NCI-H524 (cell line): ENCODE measurements at regions not wholly inside any gene's neighbourhood (a gene's known extent, or its start where the extent isn't known, plus 50 kb on each side); places are given as distances from the start of the nearest gene placed in this dataset.
A peak's percentile ranks its signal among the peaks of the same experiment; 100 is the strongest.

Source experiments
- DNase-seq, 2 experiments: peaks; one replicate each; lab custom pipeline; 2025; lab: John Stamatoyannopoulos, UW

DNA sequence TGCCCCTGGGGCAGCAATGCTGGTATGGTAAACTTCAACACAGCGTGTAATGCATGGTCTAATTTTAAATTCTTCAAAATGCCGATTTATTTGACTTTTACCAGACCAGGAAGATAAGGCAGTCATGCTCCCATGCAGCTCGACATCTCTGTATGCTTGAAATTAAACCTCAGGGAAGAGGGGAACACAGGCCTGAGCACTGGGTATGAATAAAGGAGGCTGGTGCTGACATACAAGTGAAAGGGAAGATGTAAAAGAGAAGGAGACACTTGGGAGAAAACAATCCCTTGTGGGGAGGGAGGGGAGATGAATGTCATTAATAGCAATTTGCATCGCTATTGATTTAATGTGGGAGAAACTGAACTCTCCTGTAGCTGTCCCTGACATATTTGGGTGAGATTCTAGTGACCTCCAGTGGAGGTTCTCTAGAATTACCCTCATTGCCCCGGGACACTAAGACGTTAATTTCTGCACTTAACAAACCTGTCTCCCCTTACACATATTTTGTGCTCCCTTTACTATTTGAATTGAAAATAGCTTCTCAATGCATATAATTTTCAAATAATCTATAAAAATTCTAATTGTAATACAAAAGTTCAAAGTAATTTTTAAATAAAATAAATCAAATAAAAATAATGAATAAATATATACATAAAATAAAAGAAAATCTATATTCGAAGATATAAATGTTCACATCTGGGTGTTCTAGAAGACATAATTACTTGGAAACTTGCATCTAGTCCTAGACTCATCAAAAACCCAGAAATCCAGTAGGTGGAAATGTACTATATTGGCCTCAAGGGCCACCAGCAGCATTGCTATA is 283.1 kb downstream of the LMX1A start:
- DNase-seq: peak; percentile 34 to 69

DNA sequence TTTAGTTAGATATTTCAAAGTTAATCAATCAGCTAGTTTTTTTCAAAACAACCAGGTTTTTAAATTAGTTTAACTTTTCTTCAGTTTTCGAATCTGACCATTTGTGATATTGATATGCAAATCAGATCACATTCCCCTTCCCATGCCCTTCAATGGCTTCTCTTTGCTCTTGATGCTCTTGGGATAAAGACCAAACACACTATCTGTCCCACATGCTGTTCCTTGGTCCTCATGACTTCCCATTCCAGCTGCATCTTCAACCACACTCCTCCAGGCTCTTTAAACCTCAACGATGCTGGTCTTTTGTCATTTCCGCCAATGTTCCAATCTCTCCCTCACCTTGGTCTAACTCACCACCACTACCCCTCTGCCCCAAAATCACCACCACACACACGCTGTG is 285.8 kb downstream of the LMX1A start:
- no peak for DNase-seq

DNA sequence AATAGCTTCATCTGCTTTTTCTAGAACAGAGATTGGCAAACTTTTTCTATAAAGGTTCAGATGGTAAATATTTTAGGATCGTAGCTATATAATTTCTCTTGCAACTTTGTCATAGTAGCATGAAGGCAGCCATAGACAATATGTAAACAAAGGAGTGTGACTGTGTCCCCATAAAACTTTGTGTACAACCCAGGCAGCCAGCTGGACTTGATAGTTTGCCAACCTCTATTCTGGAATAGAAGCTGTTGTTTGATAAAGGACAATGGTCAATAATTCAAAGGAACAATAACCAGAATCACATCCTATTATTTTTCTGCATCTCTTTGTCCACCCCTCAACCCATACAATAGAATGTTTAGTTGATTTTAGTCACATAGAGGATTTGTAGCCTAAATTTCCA is 286.7 kb downstream of the LMX1A start:
- DNase-seq: no peak

DNA sequence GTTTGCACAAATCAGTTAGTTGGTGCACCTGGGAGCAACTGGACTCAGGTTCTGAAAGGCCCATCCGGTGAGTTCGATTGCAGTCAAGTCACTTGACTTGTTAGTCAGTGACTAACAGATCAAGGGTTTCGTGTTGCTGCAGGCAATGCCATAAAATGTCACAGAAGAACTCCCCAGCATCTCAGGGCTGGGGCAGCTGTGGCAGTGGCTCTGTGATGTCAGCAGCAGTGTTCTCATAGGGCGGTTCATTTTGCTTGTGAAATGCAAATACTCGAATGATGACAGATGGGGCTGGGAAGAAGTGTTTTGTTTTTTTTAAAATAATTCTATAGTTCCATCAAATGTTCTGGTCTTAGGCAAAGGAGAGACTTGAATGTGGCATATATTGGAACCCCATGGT is 287.8 kb downstream of the LMX1A start:
- peak in 1 of 2 experiments; percentile 78 for DNase-seq

DNA sequence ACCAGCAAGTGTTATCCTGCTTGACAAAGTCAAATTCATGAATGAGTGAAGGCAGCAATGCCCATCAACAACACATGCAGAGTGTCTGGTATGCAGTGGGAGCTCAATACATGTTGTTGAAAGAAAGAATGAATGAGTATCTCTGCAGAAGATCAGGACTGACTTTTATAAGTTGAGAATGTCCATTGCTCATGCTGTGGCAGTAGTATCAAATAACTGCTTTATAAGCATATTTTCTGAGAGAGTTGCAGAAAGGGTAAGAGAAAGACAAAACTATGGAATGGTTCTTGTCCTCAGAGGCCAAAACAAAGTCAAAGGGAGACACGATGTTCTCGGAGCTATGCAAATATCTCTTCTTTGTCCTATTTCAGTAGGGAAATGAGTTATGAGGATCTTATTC is 288.7 kb downstream of the LMX1A start:
- DNase-seq: no peak

DNA sequence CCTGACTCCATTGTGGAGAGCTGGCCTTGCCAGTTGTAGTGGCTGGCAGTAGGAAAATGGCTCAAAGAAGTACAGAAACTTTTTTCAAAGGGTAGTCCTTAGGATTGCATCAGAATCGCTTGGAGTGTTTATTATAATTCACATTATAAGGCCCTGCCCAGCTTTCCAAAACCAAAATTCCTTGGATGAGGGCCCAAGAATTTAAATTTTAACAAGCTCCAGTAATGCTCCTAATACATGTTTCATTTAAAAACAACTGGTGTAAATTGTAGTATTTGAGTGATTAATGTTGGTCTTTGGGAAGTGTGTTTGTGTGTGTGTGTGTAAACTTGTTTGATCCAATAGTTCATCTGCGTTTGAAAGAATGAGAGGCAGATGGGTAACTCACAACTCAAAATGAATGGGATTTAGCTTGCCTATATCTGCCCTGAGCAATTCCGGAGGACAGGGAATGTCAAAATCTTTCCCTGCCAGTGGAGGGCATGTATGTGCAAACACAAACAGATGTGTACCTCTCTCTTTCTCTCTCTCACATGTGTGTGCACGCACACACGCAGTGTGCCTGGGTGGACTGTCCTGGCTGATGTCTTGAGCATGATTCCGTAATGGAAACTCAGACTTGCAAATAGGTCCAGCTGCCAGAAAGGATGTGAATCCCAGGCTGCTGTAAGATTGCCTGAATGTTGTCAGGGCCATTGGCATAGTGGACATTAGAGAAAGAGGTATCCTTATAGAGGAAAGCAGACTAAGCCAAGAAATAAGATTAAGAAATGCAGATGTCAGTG is 293.1 kb downstream of the LMX1A start:
- no peak for DNase-seq

DNA sequence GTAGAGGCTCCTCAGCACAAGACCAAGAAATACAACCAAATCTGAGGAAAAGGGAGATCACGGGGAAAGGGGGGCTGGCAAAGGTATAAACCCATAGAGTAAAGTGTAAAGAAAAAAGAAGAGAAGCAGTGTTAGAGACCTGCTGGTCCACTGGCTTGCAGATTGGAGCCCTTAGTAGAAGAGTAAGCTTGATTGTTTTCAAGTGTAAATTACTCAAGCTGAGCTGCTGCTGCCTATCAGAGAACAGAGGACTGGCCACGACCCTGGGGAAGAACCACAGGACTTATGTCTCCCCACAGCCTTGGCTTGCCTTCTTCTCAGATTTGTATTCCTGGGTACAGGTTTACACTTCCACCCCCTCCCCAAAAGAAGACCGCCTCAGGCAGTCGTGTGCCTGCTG is 294.2 kb downstream of the LMX1A start:
- DNase-seq: no peak

DNA sequence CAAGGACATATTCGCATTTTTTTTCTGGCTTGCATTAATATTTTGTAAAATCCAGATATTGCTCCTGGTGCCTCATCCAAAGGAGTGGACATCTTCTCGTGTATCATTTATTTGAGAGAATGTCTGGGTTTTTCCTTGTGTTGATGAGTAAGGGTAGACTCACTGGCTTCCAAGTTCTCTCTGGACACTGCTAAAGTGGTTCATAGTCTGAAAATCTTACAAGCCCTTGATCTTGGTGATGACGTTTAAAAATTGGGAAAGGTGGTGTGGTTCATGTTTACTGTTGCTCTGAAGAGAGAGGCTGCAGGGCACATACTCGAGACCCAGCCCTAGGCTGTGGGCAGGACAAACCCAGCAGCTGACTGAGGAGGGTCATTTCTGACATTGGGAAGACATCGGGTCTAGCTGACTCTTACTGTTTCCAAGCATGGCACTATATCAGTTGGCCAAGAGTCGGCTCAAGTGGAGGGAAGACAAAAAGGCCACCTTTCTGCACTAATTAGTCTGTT is 296.2 kb downstream of the LMX1A start:
- DNase-seq: no peak

DNA sequence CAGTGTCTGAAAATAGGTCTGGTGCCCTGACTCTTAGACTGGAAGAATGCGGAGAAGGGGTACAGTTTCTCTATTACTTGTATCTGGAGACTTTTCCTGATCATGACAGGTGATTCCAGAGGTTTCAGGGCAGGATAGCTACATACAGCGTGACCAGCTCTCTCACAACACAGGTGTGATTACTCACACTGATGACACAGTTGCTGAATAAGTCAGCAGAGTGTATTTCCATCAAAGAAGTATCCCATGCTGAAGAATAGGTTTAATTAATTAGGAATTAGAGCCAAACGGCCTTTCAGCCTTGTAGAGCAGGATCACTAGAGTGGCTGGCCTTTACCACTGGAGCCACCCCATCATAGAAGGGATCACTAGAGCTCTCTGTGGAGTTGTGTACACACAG is 298.6 kb downstream of the LMX1A start:
- DNase-seq: no peak

DNA sequence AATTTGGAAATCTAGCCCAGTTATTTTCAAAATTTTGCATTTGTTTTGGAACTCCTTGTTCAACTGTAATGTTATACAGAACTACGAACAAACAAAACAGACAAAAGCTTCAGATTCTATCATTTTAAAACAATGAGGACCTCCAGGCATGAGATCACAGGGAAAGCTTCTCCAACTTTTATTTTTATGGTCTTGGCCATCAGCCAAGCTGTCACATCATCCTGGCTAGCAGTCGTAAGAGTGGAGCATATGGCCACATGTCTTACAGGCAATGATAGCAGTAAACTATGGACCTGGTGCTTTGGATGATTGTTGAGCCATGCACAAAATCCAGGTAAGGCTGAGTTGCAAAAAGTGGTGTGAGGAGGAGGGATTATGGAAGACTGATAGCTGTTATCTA is 299.6 kb downstream of the LMX1A start:
- peak; percentile 11 to 71 for DNase-seq

DNA sequence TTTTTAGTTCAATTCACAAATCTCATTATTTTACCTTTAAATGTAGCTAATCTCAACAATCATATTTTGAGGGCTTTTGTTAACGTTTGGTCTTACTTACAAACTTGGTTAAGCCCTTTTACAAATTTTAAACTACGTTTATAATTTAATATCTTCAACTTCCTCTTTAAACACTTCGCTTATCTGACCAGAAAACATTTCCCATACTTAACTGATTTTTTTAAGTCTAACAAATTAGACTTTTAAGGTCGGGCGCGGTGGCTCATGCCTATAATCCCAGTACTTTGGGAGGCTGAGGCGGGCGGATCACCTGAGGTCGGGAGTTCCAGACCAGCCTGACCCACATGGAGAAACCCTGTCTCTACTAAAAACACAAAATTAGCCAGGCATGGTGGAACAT is 300.9 kb downstream of the LMX1A start:
- no peak for DNase-seq

DNA sequence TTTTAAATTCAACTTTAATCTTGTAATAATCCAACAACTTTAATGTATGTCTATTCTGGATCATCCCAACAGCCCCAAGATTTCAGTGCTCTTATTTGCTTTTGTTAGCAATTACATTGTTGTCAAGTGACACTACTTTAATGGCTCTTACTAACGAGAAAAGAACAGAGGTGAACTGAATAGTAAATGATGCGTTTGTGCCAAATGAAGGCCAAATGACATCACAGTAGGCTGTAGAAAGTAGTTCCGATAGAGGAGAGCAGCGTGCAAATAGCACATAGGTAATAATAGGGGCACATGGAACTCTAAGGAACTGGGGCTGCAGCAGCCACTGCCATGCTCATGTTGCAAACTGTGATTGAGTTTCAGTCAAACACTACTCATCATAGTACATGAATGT is 301.9 kb downstream of the LMX1A start:
- no peak for DNase-seq

DNA sequence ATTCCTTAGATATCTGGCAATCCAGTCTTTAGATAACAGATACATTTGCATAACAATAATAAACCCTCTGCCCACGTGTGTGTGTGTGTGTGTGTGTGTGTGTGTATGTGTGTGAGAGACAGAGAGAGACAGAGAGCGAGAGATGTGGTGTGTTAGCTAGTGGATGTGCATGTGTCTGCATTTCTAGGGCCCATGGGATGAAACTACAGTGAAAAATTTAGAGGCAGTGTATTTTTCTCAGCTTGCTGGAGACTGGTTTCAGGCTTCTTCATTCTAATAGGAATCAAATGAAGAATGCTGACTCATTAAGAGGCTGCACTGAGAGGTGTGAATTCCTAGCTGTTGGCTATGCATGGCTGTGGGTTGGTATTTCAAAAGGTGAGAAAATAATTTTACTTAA is 303.2 kb downstream of the LMX1A start:
- DNase-seq: no peak

DNA sequence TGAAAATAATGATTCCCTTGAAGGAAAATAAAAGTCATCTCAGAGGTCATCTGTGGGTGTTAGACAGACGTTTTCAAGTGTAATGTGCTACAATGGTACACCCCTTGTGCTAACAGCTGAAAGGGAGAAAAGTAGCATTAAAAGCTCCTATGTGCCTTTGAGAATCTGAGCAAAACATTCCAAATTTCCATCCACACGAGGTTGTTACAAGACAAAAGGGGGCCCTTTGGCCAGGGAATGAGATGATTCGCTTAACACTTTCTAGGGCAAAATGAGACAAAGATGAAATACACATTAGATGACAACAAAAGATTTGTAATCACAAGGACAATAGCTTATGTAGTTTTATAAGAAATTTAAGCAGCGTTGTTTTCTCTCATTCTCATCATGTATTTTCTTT is 303.6 kb downstream of the LMX1A start:
- no peak for DNase-seq

DNA sequence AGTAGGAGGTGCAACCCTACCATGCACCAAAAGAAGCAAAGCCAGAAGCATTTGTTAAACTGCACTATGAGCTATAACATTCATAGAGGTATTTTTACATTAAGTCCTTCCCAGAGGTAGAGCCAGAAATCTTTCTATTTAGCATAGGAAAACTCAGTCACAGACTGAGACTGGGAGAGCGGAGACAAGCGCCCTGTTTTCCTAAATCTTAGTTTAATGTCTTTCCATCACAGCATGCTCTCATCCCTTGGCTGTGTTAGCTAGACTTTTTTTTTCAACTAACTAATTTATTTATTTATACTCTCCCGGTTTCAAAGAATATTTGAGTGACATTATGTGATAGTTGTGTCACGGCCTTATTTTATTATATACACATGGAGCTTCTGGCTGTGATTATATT is 304.1 kb downstream of the LMX1A start:
- DNase-seq: no peak

DNA sequence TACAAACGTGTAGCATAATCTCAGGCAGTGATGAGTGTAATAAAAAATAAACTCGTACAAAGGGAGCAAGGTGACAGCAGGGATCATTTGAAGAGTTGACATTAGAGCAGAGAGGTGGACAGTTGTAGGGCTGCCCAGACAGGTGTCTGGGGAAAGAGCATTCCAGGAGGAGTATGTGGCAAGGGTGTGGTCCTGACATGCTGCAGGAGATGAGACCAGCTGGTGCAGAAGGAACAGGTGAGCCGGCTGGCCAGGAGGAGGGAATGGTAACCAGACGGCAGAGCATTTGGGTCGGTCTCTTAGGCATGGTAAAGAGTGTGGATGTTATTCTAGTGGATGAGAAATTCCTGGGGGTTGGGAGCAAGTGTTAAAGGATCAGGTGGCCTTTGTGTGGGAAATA is 306.3 kb downstream of the LMX1A start:
- peak in 1 of 2 experiments; percentile 16 for DNase-seq

DNA sequence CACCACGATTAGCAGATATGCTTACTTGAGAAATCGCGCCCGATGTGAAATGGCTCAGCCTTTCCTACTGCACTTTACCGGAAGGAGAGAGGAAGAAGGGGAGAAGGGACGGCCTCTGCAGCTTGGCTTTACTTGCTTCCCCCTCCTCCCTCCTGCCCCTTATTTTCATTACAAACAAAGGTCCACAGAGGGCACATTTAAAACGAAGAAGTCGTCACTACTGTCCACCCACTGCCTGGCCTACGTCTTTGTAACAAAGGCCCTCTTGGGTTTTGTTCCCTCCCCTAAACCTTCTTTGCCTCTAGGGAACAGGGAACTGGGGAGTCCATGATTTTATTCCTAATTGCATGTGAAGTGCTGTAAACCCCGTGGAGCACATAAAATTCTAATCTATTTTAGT is 308.5 kb downstream of the LMX1A start:
- no peak for DNase-seq

DNA sequence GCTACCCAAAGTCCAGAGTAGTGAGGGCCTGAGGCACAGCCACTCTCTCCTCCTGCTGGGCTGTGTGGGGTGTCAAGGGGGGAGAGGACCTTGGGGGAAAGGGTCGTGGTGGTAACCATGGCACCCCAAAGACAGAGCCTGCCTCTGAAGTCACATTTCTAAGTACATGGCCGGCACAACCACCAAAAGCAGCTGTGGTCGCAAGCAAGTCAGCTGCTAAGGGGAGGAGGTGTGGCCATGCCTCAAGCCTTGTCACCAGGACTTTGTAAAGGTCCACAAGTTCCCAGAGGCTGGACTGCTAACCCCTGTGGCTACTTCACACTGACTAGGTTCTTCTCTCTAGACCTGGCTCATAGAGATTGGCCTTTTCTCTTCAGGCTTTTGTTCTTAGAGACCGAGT is 310.6 kb downstream of the LMX1A start:
- DNase-seq: no peak

DNA sequence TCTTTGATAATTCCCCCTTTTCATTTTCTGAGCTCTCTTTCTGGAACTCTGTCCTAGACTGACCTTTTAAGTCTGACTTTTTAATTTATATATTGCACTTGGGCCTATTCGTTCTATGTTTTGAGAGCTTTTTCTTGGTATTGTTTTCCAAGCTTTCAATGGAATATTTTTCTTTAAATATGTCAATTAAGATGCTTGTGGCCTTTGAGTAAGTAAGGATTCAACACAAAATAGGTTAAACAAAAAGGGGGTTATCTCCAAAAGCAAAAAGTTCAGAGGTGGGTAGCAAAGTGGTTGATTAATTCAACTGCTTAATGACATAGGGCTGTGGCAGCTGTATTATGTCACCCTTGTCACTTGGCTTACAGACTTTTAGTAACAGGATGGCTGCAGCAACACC is 315.9 kb downstream of the LMX1A start:
- no peak for DNase-seq

DNA sequence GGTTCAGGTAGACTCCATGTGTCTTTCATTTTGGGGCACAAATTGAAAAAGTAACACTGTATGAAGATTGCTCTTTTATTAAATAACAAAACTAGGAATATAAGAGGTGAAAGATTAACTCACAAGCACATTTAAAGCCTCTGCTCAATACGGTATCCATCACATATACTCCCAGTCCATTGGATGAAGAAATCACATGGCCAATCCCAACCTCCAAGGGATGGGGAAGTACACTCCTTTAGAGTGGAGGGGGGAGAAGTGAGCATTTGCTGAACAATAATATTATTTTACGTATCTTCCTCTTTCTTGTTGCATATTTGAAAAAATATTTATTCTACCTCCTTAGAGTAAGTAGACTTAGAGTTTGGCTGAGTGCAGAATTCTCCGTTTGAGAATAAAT is 316.5 kb downstream of the LMX1A start:
- DNase-seq: no peak

DNA sequence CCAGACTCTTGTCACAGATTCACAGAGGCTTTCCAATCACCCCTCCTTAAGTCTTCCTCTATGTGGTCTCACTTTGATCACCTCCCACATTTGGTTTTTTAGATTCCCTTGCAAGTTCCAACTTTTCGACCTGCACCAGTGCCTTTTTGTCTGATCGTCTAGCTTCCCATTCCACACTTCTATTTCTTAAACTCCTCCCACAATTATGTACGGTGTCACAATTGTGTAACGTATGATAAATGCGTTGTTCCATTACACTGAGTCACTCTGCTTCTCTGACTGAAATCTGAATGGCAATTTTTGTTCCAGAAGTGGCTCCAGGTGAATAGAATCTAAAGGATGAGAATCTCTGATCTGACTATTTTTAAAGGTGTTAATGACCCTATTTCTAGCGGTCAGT is 320.1 kb downstream of the LMX1A start:
- DNase-seq: no peak

DNA sequence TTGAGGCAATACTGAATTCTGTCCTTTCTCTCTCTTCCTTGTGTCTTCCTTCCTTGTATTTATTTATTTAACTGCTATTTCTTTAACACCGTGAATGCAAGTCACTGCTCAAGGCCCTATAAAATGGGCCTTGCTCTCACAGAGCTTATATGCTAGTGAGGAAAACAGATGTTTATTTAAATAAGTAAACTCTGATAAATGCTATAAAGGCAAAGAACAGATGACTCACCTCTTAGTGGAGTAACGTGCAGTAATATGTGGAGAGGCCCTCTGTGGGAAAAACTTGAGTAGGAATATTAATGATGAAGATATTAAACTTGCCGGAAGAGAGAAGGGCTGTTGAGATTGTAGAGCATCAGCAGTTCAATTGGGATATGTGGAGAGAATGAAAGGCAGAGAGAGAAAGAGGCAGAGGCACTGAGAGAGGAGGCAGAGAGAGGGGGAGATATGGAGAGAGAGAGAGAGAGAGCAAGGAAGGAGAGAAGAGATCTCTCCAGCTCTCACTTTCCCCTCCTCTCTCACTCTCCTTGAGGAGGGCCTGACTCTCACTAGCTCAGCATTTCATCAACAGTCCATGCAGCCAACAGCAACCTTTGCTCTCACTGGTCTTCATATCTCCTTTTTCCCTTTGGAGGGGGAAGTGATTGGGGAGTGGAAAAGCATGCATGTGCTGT is 322.2 kb downstream of the LMX1A start:
- no peak for DNase-seq

DNA sequence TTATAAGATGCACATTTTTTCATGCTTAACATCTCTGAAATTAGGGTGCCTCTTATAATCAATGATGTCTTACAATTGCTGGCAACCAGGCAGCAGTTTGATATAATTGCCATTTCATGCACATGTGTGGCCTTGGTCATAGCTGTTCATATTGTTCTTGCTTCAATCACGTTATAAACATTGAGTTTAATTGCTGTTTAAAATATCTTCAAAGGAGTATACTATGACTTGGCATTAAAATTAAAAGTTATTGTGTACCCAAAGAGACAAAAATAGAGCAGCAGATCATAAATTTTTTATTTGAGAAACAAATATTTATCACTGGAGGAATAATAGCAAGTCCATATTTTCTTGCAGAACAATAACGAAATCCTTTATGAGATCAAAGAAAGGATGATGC is 325.5 kb downstream of the LMX1A start:
- no peak for DNase-seq
